ENCODE measurements at regions not wholly inside any gene's neighbourhood (a gene's known extent, or its start where the extent isn't known, plus 50 kb on each side); places are given as distances from the start of the nearest gene placed in this dataset.

DNA sequence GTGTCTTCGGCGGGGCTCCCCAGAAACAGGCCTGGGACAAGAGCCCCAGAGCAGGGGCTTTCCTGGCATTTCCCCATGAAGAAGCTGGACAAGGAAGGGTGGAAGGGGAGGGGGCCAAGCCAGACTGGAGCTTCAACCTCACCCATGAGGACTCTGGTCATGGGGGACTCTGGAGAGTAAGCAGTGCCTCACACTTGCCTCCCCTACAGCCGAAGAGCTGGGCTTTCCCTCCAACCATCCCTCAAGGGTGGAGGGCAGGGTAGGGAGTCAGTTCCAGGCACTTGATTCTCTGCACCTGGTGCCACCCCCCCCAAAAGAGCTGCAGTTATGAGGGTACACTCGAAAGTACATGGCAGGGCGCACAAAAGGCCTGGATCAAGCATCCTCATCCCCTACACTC lies 246.6 kb downstream of the TFCP2L1 start:
- TF ChIP-seq, protein P1, sequence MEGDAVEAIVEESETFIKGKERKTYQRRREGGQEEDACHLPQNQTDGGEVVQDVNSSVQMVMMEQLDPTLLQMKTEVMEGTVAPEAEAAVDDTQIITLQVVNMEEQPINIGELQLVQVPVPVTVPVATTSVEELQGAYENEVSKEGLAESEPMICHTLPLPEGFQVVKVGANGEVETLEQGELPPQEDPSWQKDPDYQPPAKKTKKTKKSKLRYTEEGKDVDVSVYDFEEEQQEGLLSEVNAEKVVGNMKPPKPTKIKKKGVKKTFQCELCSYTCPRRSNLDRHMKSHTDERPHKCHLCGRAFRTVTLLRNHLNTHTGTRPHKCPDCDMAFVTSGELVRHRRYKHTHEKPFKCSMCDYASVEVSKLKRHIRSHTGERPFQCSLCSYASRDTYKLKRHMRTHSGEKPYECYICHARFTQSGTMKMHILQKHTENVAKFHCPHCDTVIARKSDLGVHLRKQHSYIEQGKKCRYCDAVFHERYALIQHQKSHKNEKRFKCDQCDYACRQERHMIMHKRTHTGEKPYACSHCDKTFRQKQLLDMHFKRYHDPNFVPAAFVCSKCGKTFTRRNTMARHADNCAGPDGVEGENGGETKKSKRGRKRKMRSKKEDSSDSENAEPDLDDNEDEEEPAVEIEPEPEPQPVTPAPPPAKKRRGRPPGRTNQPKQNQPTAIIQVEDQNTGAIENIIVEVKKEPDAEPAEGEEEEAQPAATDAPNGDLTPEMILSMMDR (conservative IDR thresholded peaks at IDR 0.05; ENCODE audit: low read length), result no peak
- no peak for TF ChIP-seq EZH2phosphoT487 (IDR thresholded peaks at IDR 0.05; ENCODE audit: borderline replicate concordance)
